ENCODE measurements at regions not wholly inside any gene's neighbourhood (a gene's known extent, or its start where the extent isn't known, plus 50 kb on each side); places are given as distances from the start of the nearest gene placed in this dataset.

- WGBS, 2 donors, result 92 to 95% methylated on average over 6 of the region's 6 CpGs
These were observed 140.6 kb upstream of the KLF4 start for GRCh38 chr9:107630156-107630555.

GRCh38 chr9:107628444-107628843 is 138.9 kb upstream of the KLF4 start:
- no peak for ATAC-seq (ENCODE audit: low FRiP score)

More at GRCh38 chr9:107630156-107630555, 140.6 kb upstream of the KLF4 start:
- Histone ChIP-seq H3K4me3 (ENCODE audit: low read length in 2 of 2) (no peak overlapping the region), H3K4me1 (ENCODE audit: control insufficient read depth in 1 of 2, insufficient read depth in 2 of 2, low read length in 2 of 2) (no peaks in the 10 kb centered on the region), H3K27ac (ENCODE audit: low read depth in 1 of 2, low read length in 2 of 2) (no peak overlapping the region), H3K36me3 (ENCODE audit: control insufficient read depth in 1 of 2, insufficient read depth in 2 of 2, low read length in 1 of 2) (no peaks in the 10 kb centered on the region), H3K9me3 (ENCODE audit: control insufficient read depth, low read length) (no peaks in the 10 kb centered on the region), H3K27me3 (ENCODE audit: control insufficient read depth in 1 of 2, insufficient read depth in 2 of 2, low read length in 1 of 2) (no peaks in the 10 kb centered on the region)
- no peak for DNase-seq
- ATAC-seq (ENCODE audit: low FRiP score), result no peak
- intact Hi-C loops (cut with DNase I), result loop anchor here in 1 of 2 donors (10.0 kb wide), 1 partner anchor 215 kb away; no protein-coding TSS in a partner anchor

GRCh38 chr9:107627781-107628180 is 138.2 kb upstream of the KLF4 start:
- H3K9me3 ChIP-seq (ENCODE audit: control insufficient read depth, low read length), result no peaks in the 10 kb centered on the region
- no peak for ATAC-seq (ENCODE audit: low FRiP score)
- no peaks in the 10 kb centered on the region for H3K27me3 ChIP-seq (ENCODE audit: control insufficient read depth in 1 of 2, insufficient read depth in 2 of 2, low read length in 1 of 2)
- intact Hi-C loops (cut with DNase I), result no loop called here
- H3K4me1 ChIP-seq (ENCODE audit: control insufficient read depth in 1 of 2, insufficient read depth in 2 of 2, low read length in 2 of 2), result no peaks in the 10 kb centered on the region
- no peaks in the 10 kb centered on the region for H3K36me3 ChIP-seq (ENCODE audit: control insufficient read depth in 1 of 2, insufficient read depth in 2 of 2, low read length in 1 of 2)
- H3K4me3 ChIP-seq (ENCODE audit: low read length in 2 of 2), result no peak overlapping the region
- 74 to 76% methylated on average over 4 of the region's 4 CpGs for WGBS, 2 donors
- no peak for DNase-seq
- H3K27ac ChIP-seq (ENCODE audit: low read depth in 1 of 2, low read length in 2 of 2), result no peak overlapping the region

More at GRCh38 chr9:107628444-107628843, 138.9 kb upstream of the KLF4 start:
- Histone ChIP-seq H3K4me3 (ENCODE audit: low read length in 2 of 2) (no peak overlapping the region), H3K27me3 (ENCODE audit: control insufficient read depth in 1 of 2, insufficient read depth in 2 of 2, low read length in 1 of 2) (no peaks in the 10 kb centered on the region), H3K36me3 (ENCODE audit: control insufficient read depth in 1 of 2, insufficient read depth in 2 of 2, low read length in 1 of 2) (no peaks in the 10 kb centered on the region), H3K9me3 (ENCODE audit: control insufficient read depth, low read length) (no peaks in the 10 kb centered on the region), H3K4me1 (ENCODE audit: control insufficient read depth in 1 of 2, insufficient read depth in 2 of 2, low read length in 2 of 2) (no peaks in the 10 kb centered on the region), H3K27ac (ENCODE audit: low read depth in 1 of 2, low read length in 2 of 2) (no peak overlapping the region)
- intact Hi-C loops (cut with DNase I), result no loop called here
- WGBS, 2 donors, result 83 to 90% methylated on average over 11 of the region's 11 CpGs
- no peak for DNase-seq

- Histone ChIP-seq H3K9me3 (ENCODE audit: control insufficient read depth, low read length) (no peaks in the 10 kb centered on the region), H3K27me3 (ENCODE audit: control insufficient read depth in 1 of 2, insufficient read depth in 2 of 2, low read length in 1 of 2) (no peaks in the 10 kb centered on the region), H3K36me3 (ENCODE audit: control insufficient read depth in 1 of 2, insufficient read depth in 2 of 2, low read length in 1 of 2) (no peaks in the 10 kb centered on the region), H3K27ac (ENCODE audit: low read depth in 1 of 2, low read length in 2 of 2) (no peak overlapping the region), H3K4me1 (ENCODE audit: control insufficient read depth in 1 of 2, insufficient read depth in 2 of 2, low read length in 2 of 2) (no peaks in the 10 kb centered on the region), H3K4me3 (ENCODE audit: low read length in 2 of 2) (no peak overlapping the region)
- DNase-seq (no peak), ATAC-seq (ENCODE audit: low FRiP score) (no peak)
- 95 to 96% methylated on average over 6 of the region's 6 CpGs for WGBS, 2 donors
- intact Hi-C loops (cut with DNase I), result no loop called here
These were observed 136.5 kb upstream of the KLF4 start for GRCh38 chr9:107626118-107626517.

GRCh38 chr9:107625383-107625984 is 135.9 kb upstream of the KLF4 start:
- 95 to 96% methylated on average over 7 of the region's 7 CpGs for WGBS, 2 donors
- DNase-seq, result no peak
- Histone ChIP-seq H3K36me3 (ENCODE audit: control insufficient read depth in 1 of 2, insufficient read depth in 2 of 2, low read length in 1 of 2) (no peaks in the 10 kb centered on the region), H3K27ac (ENCODE audit: low read depth in 1 of 2, low read length in 2 of 2) (no peak overlapping the region), H3K9me3 (ENCODE audit: control insufficient read depth, low read length) (no peaks in the 10 kb centered on the region), H3K27me3 (ENCODE audit: control insufficient read depth in 1 of 2, insufficient read depth in 2 of 2, low read length in 1 of 2) (no peaks in the 10 kb centered on the region), H3K4me3 (ENCODE audit: low read length in 2 of 2) (no peak overlapping the region), H3K4me1 (ENCODE audit: control insufficient read depth in 1 of 2, insufficient read depth in 2 of 2, low read length in 2 of 2) (no peaks in the 10 kb centered on the region)
- intact Hi-C loops (cut with DNase I), result no loop called here
- ATAC-seq (ENCODE audit: low FRiP score), result no peak

- H3K9me3 ChIP-seq (ENCODE audit: control insufficient read depth, low read length), result no peaks in the 10 kb centered on the region
- no peaks in the 10 kb centered on the region for H3K27me3 ChIP-seq (ENCODE audit: control insufficient read depth in 1 of 2, insufficient read depth in 2 of 2, low read length in 1 of 2)
- 68 to 72% methylated on average over 15 of the region's 15 CpGs for WGBS, 2 donors
- intact Hi-C loops (cut with DNase I), result no loop called here
- H3K36me3 ChIP-seq (ENCODE audit: control insufficient read depth in 1 of 2, insufficient read depth in 2 of 2, low read length in 1 of 2), result no peaks in the 10 kb centered on the region
- peak; percentile 74 for ATAC-seq (ENCODE audit: low FRiP score)
- no peak overlapping the region for H3K4me3 ChIP-seq (ENCODE audit: low read length in 2 of 2)
- no peak overlapping the region for H3K27ac ChIP-seq (ENCODE audit: low read depth in 1 of 2, low read length in 2 of 2)
- peak; percentile 71 to 76 for DNase-seq
- H3K4me1 ChIP-seq (ENCODE audit: control insufficient read depth in 1 of 2, insufficient read depth in 2 of 2, low read length in 2 of 2), result no peaks in the 10 kb centered on the region
These were observed 134.8 kb upstream of the KLF4 start for GRCh38 chr9:107624234-107624948.

- Histone ChIP-seq H3K27me3 (ENCODE audit: control insufficient read depth in 1 of 2, insufficient read depth in 2 of 2, low read length in 1 of 2) (no peaks in the 10 kb centered on the region), H3K36me3 (ENCODE audit: control insufficient read depth in 1 of 2, insufficient read depth in 2 of 2, low read length in 1 of 2) (no peaks in the 10 kb centered on the region), H3K4me1 (ENCODE audit: control insufficient read depth in 1 of 2, insufficient read depth in 2 of 2, low read length in 2 of 2) (no peaks in the 10 kb centered on the region), H3K9me3 (ENCODE audit: control insufficient read depth, low read length) (no peaks in the 10 kb centered on the region), H3K4me3 (ENCODE audit: low read length in 2 of 2) (no peak overlapping the region), H3K27ac (ENCODE audit: low read depth in 1 of 2, low read length in 2 of 2) (no peak overlapping the region)
- intact Hi-C loops (cut with DNase I), result no loop called here
- WGBS, 2 donors, result 96 to 97% methylated on average over 4 of the region's 4 CpGs
- DNase-seq, result no peak
- no peak for ATAC-seq (ENCODE audit: low FRiP score)
These were observed 131.9 kb upstream of the KLF4 start for GRCh38 chr9:107621436-107621835.

- Histone ChIP-seq H3K27me3 (ENCODE audit: control insufficient read depth in 1 of 2, insufficient read depth in 2 of 2, low read length in 1 of 2) (no peaks in the 10 kb centered on the region), H3K4me3 (ENCODE audit: low read length in 2 of 2) (no peak overlapping the region), H3K27ac (ENCODE audit: low read depth in 1 of 2, low read length in 2 of 2) (no peak overlapping the region), H3K9me3 (ENCODE audit: control insufficient read depth, low read length) (no peaks in the 10 kb centered on the region), H3K4me1 (ENCODE audit: control insufficient read depth in 1 of 2, insufficient read depth in 2 of 2, low read length in 2 of 2) (no peaks in the 10 kb centered on the region), H3K36me3 (ENCODE audit: control insufficient read depth in 1 of 2, insufficient read depth in 2 of 2, low read length in 1 of 2) (no peaks in the 10 kb centered on the region)
- no peak for ATAC-seq (ENCODE audit: low FRiP score)
- DNase-seq, result no peak
- WGBS, 2 donors, result 63 to 69% methylated on average over 7 of the region's 7 CpGs
- intact Hi-C loops (cut with DNase I), result no loop called here
These were observed 131.2 kb upstream of the KLF4 start for GRCh38 chr9:107620801-107621200.

GRCh38 chr9:107620236-107620635 is 130.7 kb upstream of the KLF4 start:
- WGBS, 2 donors, result 98 to 99% methylated on average over 6 of the region's 6 CpGs
- intact Hi-C loops (cut with DNase I), result no loop called here
- H3K4me3 ChIP-seq (ENCODE audit: low read length in 2 of 2), result no peak overlapping the region
- no peaks in the 10 kb centered on the region for H3K9me3 ChIP-seq (ENCODE audit: control insufficient read depth, low read length)
- no peaks in the 10 kb centered on the region for H3K27me3 ChIP-seq (ENCODE audit: control insufficient read depth in 1 of 2, insufficient read depth in 2 of 2, low read length in 1 of 2)
- no peak overlapping the region for H3K27ac ChIP-seq (ENCODE audit: low read depth in 1 of 2, low read length in 2 of 2)
- H3K36me3 ChIP-seq (ENCODE audit: control insufficient read depth in 1 of 2, insufficient read depth in 2 of 2, low read length in 1 of 2), result no peaks in the 10 kb centered on the region
- DNase-seq (no peak), ATAC-seq (ENCODE audit: low FRiP score) (no peak)
- no peaks in the 10 kb centered on the region for H3K4me1 ChIP-seq (ENCODE audit: control insufficient read depth in 1 of 2, insufficient read depth in 2 of 2, low read length in 2 of 2)
